Astrocyte (in vitro differentiated cells and primary cell): ENCODE measurements at regions not wholly inside any gene's neighbourhood (a gene's known extent, or its start where the extent isn't known, plus 50 kb on each side); places are given as distances from the start of the nearest gene placed in this dataset.

Source experiments
- CTCF ChIP-seq: IDR thresholded peaks from 2 replicates; pipeline ENCODE4 v1.5.1; 2011; ENCODE audit warnings: low read depth, mild to moderate bottlenecking, inconsistent platforms, low read length, moderate library complexity; ENCODE audit not compliant: insufficient read depth
- EZH2 ChIP-seq: IDR thresholded peaks from 2 replicates; pipeline ENCODE4 v1.6.1; 2012; ENCODE audit warnings: mild to moderate bottlenecking, low read length, inconsistent platforms; ENCODE audit not compliant: insufficient read depth

DNA sequence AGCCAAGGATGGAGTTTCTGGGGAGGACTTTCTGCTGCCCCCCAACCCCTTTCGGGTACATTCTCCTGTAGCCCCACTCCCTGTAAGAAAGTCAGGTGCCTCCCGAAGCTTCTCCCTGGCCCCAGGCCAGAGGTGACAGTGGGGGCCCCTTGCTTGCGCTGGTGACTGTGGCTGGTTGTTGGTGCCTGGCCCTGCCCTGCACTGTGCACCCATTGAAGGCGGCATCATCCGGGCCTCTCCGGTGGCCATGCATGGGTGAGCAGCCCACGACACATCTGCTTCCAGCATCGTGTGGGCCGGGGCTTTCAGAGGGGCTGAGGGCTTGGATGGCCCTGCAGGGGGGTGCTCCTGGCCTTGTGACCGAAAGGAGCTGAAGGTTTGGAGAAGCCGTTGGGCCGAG, 297.0 kb downstream of the SEC14L1 start:
- no peak for TF ChIP-seq CTCF
- no peak for TF ChIP-seq EZH2
